Fibroblast of mammary gland (primary cell): ENCODE measurements at regions not wholly inside any gene's neighbourhood (a gene's known extent, or its start where the extent isn't known, plus 50 kb on each side); places are given as distances from the start of the nearest gene placed in this dataset.

Source experiments
- DNase-seq: peaks from one replicate; pipeline ENCODE4 v3.0.0-alpha.2; 2010; ENCODE audit warnings: low read depth
- H3K4me3 ChIP-seq: 2 replicates; pipeline ENCODE4 v1.5.1; 2011; ENCODE audit warnings: low read depth, mild to moderate bottlenecking, low read length, moderate library complexity; ENCODE audit not compliant: control insufficient read depth
- TF ChIP-seq, protein P1 (sequence below): conservative IDR thresholded peaks from 2 replicates; pipeline ENCODE4 v1.5.1; 2011; ENCODE audit warnings: low read depth, low read length, inconsistent platforms; ENCODE audit not compliant: control insufficient read depth, insufficient read depth

DNA sequence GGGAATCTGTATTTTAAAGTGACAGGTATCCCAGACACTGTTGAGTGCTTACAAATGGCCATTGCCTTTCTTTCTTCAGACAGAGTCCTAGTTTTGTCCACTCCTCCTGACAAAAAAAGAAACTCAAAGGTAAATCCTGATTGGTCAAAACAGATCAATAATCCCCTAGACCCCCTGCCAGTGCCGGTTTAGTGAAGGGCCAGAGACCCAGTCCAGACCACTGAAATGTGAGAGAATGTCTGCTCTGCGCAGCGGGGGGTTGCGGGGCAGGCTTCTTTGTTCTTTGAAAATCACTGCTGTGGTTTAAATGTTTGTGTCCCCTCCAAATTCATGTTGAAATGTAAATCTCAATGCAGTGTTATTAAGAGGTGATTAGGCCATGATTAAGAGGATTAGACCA is 177.7 kb upstream of the GPR26 start:
- TF ChIP-seq, protein P1, sequence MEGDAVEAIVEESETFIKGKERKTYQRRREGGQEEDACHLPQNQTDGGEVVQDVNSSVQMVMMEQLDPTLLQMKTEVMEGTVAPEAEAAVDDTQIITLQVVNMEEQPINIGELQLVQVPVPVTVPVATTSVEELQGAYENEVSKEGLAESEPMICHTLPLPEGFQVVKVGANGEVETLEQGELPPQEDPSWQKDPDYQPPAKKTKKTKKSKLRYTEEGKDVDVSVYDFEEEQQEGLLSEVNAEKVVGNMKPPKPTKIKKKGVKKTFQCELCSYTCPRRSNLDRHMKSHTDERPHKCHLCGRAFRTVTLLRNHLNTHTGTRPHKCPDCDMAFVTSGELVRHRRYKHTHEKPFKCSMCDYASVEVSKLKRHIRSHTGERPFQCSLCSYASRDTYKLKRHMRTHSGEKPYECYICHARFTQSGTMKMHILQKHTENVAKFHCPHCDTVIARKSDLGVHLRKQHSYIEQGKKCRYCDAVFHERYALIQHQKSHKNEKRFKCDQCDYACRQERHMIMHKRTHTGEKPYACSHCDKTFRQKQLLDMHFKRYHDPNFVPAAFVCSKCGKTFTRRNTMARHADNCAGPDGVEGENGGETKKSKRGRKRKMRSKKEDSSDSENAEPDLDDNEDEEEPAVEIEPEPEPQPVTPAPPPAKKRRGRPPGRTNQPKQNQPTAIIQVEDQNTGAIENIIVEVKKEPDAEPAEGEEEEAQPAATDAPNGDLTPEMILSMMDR = no peak
- H3K4me3 ChIP-seq = no peak overlapping the region
- no peak for DNase-seq

DNA sequence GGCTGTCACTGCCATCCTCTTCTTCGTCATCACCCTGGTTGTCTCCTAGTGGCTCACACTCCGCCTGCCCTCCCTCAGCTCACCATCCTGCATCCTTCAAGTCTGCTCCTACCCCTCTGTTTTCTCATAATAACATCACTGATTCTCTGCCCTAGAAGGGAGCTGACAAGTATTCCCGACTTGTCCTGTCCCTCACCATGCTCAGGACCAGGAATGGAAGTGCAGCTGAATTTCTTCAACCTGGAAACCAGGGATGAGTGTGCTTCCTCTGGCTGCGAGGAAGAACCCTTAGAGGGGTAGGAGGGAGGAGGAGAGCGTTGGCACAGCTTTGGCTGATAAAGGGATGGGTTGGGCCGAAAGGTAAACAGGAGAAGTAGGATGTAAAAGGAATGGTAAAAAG is 174.8 kb upstream of the GPR26 start:
- DNase-seq = no peak
- TF ChIP-seq, protein P1 = no peak
- H3K4me3 ChIP-seq = no peak overlapping the region

DNA sequence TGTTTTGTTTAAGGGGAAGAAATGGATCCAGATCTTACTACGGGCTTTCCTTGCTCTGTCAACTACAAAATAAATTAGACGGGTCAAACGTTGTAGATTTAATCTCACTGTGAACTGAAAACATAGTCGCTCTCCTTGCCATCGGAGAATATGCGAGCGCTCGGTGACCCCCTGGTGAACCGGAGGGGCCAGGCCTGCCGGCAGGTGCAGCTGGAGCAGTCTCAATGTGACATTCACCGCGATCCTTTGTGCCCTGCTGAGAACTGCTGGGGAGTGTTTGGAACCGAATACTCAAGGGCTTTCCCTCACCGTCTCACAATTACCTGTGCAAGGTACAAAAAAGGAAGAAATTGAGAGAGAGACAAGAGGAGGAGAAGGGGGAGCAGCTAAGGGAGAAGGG is 174.1 kb upstream of the GPR26 start:
- no peak overlapping the region for H3K4me3 ChIP-seq
- TF ChIP-seq, protein P1 = no peak
- no peak for DNase-seq

DNA sequence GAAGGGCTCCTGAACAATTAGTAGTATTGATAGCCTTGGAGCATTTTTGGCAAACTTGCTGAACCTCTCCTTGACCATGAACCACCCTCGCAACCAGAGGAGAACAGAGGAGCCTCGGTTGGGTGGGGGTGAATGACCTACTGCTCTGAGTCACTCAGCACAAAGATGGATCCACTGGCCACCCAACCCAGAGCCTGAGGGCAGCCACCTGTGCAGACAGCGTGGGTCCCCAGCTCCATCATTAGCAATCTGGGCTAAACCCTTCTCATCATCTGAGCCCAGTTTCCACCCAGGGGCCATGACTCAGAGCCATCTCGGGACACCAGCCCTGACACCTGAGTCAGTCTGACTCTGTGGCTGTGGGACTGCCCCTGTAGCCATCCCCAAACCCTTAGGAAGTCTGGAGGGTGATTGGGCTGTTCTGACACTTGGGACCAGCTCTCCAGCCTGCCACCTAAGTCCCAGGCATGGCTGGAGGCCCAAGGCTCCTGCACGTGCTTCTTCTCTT is 171.8 kb upstream of the GPR26 start:
- no peak overlapping the region for H3K4me3 ChIP-seq
- TF ChIP-seq, protein P1 = no peak
- DNase-seq = no peak

DNA sequence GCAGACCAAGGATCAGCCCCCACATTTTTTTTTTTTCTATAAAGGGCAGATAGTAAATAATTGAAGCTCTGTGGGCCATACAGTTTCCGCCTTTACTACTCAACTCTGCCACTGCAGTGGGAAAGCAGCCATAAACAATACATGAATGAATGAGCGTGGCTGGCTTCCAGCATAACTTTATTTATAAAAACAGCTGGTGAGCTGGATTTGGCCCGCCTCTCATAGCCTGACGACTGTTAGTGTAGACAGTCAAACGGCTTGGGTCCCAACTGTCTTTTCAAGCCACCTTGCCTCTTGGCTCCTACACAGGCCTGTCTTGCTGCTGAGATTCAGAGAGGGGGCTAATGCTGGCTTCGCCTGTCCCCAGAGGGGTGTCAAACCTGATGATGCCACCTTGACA is 169.8 kb upstream of the GPR26 start:
- TF ChIP-seq, protein P1 = no peak
- DNase-seq = no peak

DNA sequence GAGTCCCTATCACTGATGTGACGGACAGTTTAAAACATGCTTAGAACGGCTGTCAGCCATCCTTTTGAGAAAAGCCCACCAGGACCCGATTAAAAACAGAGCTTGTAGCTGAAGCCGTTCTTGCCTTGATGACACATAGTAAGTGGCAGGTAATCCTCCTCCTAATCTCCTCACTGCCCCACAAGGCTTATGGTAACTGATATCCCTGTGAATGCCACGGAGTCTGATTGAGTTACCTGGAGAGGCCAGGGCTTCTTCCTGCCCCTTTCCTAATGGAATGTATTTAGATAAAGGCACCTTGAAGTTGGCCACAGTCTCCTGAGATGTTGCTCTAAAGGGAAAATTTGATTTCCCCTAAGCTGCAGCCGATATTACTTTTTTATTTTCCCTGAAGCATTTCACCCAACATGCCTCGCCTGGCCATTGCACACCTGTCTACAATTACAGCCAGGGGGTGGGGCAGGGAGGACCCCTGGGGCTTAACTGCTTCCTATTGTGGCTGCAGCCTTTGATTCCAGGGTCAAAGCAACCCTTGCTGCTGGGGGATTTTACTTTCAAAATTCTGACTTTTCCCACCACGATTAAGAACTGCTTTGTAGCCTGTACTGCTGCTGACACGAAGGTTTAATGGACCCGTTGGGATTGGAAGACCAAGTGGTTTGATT is 169.0 kb upstream of the GPR26 start:
- TF ChIP-seq, protein P1 = no peak
- H3K4me3 ChIP-seq = no peak overlapping the region
- no peak for DNase-seq

More for the DNA sequence above, 169.8 kb upstream of the GPR26 start:
- no peak overlapping the region for H3K4me3 ChIP-seq
